GM19328 (cell line): ENCODE measurements at regions not wholly inside any gene's neighbourhood (a gene's known extent, or its start where the extent isn't known, plus 50 kb on each side); places are given as distances from the start of the nearest gene placed in this dataset.

ENCODE experiments used
- ATAC-seq: cut with Tn5 transposase; IDR thresholded peaks from one replicate; pipeline ENCODE4 v1.9.1; 2021; ENCODE audit warnings: mild to moderate bottlenecking, moderate library complexity; ENCODE audit not compliant: unreplicated experiment

GRCh38 chr5:124647352-124647751 is 99.1 kb downstream of the ZNF608 start:
- ATAC-seq: no peak

- no peak for ATAC-seq
Measured at GRCh38 chr5:124645396-124645795, 101.0 kb downstream of the ZNF608 start.

- ATAC-seq: no peak
Measured at GRCh38 chr5:124644582-124644981, 101.9 kb downstream of the ZNF608 start.

GRCh38 chr5:124644138-124644537 is 102.3 kb downstream of the ZNF608 start:
- no peak for ATAC-seq

GRCh38 chr5:124643336-124643735 is 103.1 kb downstream of the ZNF608 start:
- ATAC-seq: no peak

GRCh38 chr5:124642151-124642550 is 104.3 kb downstream of the ZNF608 start:
- no peak for ATAC-seq

GRCh38 chr5:124641154-124641792 is 105.2 kb downstream of the ZNF608 start:
- no peak for ATAC-seq

GRCh38 chr5:124639095-124639665 is 107.3 kb downstream of the ZNF608 start:
- ATAC-seq: no peak

- ATAC-seq: no peak
Measured at GRCh38 chr5:124637011-124637410, 109.4 kb downstream of the ZNF608 start.

GRCh38 chr5:124634741-124635323 is 111.6 kb downstream of the ZNF608 start:
- no peak for ATAC-seq

- ATAC-seq: no peak
Measured at GRCh38 chr5:124634228-124634739, 112.2 kb downstream of the ZNF608 start.

- no peak for ATAC-seq
Measured at GRCh38 chr5:124633209-124633608, 113.2 kb downstream of the ZNF608 start.

GRCh38 chr5:124631874-124632550 is 114.4 kb downstream of the ZNF608 start:
- ATAC-seq: no peak

- ATAC-seq: no peak
Measured at GRCh38 chr5:124630767-124631704, 115.4 kb downstream of the ZNF608 start.

GRCh38 chr5:124628721-124629596 is 117.5 kb downstream of the ZNF608 start:
- no peak for ATAC-seq

GRCh38 chr5:124627815-124628595 is 118.4 kb downstream of the ZNF608 start:
- no peak for ATAC-seq

GRCh38 chr5:124626053-124626452 is 120.4 kb downstream of the ZNF608 start:
- ATAC-seq: no peak

GRCh38 chr5:124623265-124623664 is 123.2 kb downstream of the ZNF608 start:
- no peak for ATAC-seq

- ATAC-seq: no peak
Measured at GRCh38 chr5:124622851-124623250, 123.6 kb downstream of the ZNF608 start.
